ENCODE measurements at regions not wholly inside any gene's neighbourhood (a gene's known extent, or its start where the extent isn't known, plus 50 kb on each side); places are given as distances from the start of the nearest gene placed in this dataset.
"Not testable (repeated sequence)": the region's sequence is repeated elsewhere in the genome, so short reads cannot be mapped to it uniquely, and the experiment has no call there.

DNA sequence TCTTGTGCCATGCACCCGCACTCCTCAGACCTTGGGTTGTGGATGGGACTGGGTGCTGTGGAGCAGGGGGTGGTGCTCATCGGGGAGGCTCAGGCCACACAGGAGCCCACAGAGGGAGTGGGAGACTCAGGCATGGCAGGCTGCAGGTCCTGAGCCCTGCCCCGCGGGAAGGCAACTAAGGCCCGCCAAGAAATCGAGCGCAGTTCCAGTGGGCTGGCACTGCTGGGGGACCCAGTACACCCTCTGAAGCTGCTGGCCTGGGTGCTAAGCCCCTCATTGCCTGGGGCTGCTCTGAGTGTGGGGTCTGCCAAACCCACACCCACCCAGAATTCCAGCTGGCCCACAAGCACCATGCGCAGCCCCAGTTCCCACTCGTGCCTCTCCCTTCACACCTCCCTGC is 450.5 kb upstream of the FGF16 start:
- intact Hi-C loops (cut with micrococcal nuclease), result no loop called here

DNA sequence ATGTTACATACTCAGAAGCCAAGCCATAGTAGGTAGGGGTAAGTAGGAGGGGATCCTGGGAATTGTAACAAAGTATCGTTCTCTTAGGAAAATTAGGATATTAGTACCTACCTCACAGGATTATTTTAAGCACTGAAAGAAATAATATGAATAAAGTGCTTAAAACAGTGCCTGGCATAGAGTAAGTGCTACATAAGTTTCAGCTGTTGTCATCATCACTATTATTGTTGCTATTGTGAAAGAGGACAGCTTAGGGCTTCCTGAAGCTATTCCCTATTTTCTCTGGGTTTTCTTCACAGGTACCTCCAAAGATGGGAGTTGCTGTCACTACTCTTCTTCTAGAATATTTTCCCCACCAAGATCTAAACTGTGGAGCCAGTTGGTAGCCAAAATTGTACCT is 443.7 kb upstream of the FGF16 start:
- intact Hi-C loops (cut with micrococcal nuclease), result no loop called here

DNA sequence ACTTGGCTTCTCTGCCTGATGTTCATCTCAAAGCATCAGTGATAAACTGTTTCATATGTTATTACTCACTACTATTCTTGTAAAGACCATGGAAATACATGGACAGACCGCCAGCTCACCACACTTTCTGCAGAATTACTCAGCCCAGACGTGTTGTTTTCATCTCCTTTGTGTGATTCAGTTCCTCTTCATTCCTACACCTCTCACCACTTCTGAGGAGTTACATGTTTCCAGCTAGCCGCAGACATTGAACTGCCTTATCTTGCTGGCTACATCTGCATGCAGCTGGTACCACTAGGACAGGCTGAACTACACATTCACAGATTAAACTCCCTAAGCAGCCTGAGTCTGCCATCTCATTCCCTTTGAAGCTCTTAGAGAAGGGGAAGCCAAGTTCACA is 443.2 kb upstream of the FGF16 start:
- intact Hi-C loops (cut with micrococcal nuclease), result loop anchor here (1.0 kb wide), 1 partner anchor 42 kb away; no protein-coding TSS in a partner anchor

DNA sequence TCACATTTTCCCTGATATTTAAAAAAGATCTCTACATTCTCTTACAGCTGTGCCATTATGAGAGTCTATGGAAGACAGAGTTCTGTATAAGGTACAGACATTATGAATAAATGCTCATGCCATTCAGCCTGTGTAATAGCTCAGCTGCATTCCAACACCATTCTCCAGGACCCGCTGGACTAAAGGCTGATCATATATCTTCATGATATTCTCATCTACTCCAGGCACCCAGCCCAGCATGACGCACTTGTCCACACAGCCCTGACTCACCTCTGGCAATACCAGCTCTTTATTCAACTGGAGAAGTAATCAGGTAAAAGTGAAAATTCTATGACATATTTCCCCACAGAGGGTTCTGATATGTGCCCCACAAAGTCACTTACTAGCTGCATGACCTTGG is 437.5 kb upstream of the FGF16 start:
- intact Hi-C loops (cut with micrococcal nuclease), result no loop called here

DNA sequence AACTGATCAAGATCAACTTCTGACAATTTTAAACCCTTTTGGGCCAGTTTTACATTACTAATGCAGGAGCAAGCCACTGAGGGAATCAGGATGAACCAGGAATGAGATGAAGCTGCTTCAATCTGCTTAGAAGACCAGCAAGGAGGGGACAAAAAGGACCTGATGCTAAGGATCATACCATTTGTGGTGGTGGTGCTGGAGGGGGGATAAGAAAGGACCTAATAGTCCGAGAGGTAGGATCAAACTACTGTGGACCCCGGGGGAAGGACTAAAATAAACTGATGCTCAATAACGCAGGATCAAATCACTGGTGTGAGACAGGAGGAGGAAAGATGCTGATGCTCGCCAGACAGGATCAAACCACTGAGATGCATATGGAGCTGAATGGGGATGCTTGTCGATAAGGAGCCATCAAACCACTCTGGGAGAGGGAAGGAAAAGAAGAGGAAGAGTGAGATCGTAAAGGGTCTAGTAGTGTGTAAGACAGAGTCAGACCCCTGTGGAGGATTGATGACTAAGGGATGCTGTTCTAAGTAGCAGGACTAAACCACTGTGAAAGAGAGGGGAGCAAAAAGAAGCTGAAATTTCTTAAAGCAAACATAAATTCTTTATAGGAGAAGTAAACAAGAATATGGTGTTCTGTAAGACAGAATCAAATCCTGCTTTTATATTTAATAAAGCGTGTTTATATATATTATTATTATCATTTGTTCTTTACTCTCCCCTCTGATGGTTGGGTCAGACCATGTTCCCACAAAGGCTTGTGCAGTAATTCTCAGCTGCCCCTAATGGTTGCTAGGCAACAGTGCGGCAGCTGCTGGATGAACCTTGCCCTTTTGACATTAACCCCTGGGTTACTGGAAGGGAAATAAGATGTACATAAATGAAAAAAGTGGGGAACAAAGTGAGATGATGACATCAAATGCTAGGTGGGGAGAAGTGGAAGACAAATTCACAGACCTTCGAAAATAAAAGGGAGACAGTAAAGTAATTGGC is 432.5 kb upstream of the FGF16 start:
- intact Hi-C loops (cut with micrococcal nuclease), result no loop called here

DNA sequence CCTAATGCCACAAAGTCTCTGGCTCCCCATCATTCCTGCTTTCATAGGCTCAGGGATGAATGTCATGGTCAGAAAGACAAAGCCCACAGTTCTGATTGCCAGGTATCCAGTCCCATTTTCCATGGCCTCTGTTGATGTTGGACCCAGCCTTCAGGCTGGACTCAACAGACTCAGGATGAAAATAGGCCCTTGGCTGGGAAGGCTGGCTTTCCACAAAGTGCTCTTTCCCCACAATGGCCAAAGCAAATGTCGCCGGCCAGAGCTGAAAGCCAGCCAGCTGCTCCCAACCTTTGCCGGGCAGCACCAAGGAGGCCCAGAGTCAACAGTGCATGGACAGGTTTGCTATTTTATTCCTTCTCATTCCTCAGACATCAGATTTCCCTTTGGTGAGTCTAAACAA is 430.1 kb upstream of the FGF16 start:
- intact Hi-C loops (cut with micrococcal nuclease), result no loop called here

DNA sequence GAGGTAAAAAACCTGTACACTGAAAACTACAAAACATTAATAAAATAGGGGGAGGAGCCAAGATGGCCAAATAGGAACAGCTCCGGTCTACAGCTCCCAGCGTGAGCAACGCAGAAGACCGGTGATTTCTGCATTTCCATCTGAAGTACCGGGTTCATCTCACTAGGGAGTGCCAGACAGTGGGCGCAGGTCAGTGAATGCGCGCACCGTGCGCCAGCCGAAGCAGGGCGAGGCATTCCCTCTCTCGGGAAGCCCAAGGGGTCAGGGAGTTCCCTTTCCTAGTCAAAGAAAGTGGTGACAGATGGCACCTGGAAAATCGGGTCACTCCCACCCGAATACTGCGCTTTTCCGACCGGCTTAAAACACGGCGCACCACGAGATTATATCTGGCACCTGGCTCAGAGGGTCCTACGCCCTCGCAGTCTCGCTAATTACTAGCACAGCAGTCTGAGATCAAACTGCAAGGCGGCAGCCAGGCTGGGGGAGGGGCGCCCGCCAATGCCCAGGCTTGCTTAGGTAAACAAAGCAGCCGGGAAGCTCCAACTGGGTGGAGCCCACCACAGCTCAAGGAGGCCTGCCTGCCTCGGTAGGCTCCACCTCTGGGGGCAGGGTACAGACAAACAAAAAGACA is 400.9 kb upstream of the FGF16 start:
- intact Hi-C loops (cut with micrococcal nuclease), result loop anchor here (1.0 kb wide), 1 partner anchor 42 kb away; no protein-coding TSS in a partner anchor

DNA sequence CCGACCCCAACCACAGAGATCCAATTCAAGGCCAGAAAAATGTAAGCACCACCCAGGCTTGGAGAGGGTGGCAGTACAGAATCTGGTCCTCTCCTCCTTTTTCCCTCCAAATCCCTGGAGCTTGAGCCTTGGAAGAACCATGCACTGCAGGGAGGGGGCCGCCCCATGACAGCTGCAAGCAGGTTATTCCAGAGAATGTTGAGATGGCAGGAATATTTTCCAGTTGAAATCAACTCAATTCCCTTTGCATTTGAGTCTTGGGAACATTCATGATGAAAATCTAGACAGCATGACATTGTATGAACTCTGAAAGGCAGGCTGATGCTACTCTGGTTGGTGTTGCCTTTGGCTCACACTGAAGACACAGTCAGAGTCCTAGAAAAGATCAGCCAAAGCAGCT is 386.6 kb upstream of the FGF16 start:
- intact Hi-C loops (cut with micrococcal nuclease), result no loop called here

DNA sequence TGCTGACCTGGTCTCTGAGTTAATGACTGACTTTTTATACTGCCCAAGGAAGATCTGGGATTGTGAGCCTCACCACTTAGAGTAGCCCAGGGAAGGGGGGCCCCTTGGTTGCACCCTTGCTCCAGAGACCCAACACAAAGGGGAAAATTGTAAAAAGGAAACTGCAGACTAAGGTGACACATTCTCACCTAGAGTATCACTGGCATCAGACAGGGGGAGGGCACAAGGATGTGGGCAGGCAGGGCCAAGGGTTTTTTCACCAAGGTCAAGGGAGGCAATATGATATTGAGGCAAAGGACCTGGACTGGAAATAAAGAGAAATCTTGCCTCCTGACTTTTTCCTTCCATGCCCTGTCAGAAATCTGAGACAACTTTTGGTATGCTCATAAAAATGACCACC is 386.2 kb upstream of the FGF16 start:
- intact Hi-C loops (cut with micrococcal nuclease), result no loop called here

DNA sequence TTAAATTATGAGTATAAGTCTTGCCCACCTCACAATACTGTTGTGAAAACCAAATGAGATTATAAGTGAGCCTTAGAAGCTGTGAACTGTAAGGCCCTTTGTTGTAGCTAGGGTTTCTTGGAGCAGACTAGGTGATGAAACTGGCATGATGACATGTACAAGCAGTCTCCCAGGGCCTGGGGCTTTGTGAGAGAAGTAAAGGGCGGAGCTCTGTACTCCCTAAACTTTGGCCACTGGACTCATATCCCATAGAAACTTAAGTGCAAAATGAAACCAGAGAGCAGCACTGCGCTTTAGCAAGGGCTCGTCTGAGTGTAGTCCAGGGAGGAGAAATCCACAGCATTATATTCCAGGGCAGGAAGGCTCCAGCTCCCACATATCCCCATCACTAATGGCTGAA is 385.6 kb upstream of the FGF16 start:
- intact Hi-C loops (cut with micrococcal nuclease), result no loop called here

DNA sequence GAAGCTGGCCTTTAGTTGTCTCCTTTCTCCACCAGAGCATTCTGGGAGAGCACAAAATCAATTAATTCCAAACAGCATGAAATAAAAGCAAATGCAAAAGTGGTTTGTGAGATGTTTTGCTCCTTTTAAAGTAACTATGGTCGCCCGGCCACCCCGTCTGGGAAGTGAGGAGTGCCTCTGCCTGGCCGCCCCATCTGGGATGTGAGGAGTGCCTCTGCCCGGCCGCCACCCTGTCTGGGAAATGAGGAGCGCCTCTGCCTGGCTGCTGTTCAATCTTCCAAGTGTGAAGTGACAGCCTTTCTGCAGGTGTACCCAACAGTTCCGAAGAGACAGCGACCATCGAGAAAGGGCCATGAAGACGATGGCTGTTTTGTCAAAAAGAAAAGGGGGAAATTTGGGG is 381.3 kb upstream of the FGF16 start:
- intact Hi-C loops (cut with micrococcal nuclease), result no loop called here

DNA sequence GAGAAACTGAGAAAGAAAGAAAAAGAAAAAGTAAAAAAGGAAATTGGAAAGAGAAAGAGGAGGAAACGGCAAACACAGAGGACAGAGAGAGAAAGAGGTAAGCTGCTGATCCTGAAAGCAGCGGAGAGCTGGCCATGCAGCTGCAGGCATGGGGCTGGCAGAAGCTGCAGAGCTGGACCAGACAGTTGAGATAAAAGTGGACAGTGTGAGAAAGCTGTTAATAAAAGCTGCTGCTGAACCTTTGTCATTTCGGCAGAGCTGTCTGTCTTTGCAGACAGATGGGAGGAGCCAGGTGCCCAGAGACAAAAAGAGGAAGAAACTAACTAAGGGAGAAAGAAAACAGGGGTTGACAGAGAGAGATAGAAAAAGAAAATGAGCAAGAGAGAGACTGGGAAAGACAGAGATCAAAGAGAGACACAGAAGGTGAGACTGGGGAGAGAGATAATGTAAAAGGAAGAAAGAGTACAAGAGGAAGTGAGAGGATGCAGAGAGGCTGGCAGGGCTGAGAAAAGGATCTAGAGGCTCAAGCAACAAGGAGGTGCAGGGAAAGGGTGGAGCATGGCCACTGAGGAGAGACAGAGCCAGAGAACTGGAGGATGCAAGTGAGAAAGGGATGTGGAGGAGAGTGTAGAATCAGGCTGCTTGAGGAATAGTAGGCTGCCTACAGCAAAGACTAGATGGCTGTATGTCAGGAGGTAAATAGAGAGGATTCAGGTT is 376.8 kb upstream of the FGF16 start:
- intact Hi-C loops (cut with micrococcal nuclease), result no loop called here

DNA sequence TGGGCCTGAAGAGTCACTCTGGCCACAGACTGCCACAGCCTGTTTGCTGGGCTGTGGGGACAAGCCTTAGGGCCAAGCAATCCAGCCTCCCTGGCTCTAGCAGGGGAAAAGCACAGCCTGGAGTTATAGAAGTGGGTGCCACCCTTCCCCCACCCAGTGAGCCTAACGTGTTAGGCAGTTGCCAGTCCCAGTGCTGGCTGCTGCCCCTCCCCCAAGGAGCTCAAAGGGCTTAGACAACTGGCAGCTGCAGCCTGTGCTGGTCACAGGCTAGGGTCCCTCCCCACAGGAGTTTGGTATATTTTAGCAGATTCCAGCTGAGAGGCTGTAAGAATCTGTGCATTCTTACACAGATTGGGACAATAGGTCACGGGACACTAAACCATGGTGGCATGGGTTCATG is 370.3 kb upstream of the FGF16 start:
- intact Hi-C loops (cut with micrococcal nuclease), result no loop called here

DNA sequence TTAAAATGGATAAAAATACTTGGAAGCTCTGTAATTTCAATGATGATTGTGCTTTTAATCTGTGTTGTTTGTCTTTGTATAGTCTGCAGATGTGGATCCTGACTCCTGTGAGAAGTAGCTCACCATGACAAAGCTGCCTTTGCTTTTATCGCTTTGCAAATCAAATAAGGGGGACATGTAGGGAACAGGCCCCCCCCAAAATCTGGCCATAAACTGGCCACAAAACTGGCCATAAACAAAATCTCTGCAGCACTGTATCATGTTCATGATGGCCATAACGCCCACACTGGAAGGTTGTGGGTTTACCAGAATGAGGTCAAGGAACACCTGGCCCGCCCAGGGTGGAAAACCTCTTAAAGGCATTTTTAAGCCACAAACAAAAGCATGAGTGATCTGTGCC is 366.0 kb upstream of the FGF16 start:
- intact Hi-C loops (cut with micrococcal nuclease), result not testable (repeated sequence)

DNA sequence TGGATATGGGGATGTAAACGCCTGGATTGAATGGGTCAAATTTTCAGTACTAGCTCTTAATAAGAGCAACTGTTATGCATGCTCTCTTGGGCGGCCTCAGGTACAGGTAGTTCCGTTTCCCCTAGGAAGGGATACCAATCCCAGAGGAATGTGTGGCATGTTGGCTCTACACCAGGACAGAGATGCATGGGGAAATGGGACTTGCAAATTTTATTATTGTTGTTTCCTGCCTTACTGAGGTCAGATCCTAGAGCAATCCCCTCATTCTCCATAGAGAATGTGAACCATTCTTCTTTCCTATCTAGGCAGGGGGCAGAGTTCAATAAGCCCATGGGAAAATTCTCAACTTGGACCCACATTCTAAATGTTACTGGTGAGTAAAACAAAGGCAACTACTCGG is 361.8 kb upstream of the FGF16 start:
- intact Hi-C loops (cut with micrococcal nuclease), result no loop called here

DNA sequence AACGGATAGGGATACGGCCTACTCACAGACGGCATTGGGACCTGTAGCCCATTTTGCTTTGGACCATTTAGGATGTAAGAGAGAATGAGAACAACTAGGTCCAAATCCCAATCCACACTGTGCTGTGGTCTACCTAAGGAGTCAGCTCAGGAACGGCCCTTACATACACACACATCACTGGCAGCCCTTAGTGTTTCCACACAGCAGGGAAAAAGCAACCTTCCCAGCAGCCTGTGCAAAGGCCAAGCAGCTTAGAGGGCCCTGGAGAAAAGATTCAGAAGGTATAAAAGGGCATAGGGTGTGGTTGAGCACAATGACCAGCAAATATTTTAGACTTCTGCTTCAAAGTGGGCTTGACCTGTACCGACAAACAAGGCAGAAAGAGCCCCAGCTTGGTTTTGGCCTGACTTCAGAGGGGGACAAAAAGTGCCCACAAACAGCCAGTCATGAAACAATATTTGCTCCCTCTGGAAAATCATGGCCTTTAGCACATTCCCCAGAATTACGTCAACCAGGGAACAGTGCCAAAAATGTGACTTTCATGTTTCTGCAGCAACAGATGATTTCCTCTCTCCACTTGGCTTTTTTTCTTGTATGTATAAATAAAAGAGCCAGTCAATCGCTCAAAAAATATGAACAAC is 359.5 kb upstream of the FGF16 start:
- intact Hi-C loops (cut with micrococcal nuclease), result no loop called here

DNA sequence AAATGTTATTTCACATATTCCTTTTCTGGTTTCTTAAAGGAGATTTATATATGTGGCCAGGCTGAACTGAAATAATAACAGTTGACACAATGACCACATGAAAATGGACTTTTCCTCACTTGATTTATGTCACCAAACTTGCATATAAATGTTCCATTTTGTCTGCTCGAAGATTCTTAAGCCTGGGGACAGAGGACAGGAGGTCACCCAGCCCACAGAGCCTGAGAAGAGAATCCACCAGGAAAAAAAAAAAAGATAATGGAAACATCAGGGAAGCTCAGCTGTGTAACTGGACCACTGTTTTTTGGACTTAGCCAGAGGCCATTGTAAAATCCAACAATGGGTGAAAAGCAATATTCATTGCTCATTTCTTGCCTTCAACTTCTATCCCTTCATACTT is 359.0 kb upstream of the FGF16 start:
- intact Hi-C loops (cut with micrococcal nuclease), result no loop called here

DNA sequence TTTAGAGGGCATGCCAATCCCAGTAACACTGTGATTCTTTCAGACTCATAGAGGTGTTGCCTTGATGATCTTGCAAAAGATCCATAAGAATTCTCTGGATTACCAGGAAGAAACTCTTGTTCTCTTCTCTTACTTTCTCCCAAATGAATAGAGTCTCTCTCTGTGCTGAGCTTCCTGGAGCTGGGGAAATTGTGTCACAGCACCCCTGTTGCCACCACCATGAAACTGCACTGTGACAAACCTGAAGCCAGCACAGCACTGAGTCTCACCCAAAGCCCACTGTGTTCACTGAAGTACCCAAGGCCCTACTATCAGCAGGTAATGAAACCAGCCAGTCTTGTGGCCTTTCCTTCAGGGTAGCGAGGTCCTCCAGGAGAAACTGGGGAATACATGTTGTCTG is 332.7 kb upstream of the FGF16 start:
- intact Hi-C loops (cut with micrococcal nuclease), result no loop called here

DNA sequence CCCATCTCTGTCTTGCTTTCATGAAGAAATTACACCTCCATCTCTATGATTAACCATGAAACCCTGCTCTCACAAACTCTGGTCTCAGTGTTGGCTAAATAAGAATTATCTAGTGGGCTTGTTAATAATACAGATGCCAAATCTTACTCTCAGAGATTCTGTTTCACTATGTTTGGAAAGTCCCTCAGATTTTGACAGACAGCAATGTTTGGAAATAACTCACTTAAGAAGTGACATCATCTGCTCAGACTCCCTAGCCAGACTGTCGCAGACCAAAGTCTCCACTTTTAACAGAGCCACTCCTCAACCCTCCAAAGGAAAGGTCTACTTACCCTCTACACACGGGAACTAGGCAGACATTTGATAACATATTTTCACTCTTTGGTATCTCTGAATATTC is 328.5 kb upstream of the FGF16 start:
- intact Hi-C loops (cut with micrococcal nuclease), result no loop called here

DNA sequence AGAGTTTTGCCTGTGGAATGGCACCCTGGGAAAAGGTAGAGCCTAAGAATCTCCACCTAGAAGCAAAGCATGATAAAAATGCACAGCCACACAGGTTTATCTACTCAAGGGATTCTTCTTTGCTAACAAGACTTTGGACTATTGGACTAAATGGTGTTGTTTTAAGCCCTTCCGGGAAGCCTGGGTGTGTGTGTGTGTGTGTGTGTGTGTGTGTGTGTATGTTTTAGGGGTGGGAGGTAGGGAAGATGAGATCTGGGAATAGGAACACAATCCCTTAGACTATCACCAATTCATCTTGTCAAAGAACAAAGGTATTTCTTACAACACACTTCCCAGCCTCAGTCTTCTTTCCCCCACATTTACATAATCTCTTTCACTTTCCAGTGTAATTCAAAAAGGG is 327.5 kb upstream of the FGF16 start:
- intact Hi-C loops (cut with micrococcal nuclease), result no loop called here

DNA sequence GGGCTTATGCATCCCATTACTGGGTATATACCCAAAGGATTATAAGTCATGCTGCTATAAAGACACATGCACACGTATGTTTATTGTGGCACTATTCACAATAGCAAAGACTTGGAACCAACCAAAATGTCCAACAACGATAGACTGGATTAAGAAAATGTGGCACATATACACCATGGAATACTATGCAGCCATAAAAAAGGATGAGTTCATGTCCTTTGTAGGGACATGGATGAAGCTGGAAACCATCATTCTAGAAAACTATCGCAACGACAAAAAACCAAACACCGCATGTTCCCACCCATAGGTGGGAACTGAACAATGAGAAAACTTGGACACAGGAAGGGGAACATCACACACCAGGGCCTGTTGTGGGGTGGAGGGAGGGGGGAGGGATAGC is 323.3 kb upstream of the FGF16 start:
- intact Hi-C loops (cut with micrococcal nuclease), result not testable (repeated sequence)

DNA sequence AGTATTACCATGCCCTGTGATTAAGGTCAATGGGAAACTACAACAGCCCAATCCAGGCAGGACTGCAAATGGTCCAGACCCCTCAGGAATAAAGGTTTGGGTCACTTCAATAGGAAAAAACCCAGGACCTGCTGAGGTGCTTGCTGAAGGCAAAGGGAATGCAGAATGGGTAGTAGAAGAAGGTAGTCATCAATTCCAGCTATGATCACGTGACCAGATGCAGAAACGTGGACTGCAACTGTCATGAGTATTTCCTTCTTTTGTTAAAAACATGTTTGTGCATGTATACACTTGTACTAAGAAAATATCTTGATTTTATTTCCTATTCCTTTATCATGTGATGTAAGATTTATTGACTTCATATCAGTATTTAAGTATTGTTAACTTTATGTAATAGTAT is 319.6 kb upstream of the FGF16 start:
- intact Hi-C loops (cut with micrococcal nuclease), result not testable (repeated sequence)
